ENCODE measurements at regions not wholly inside any gene's neighbourhood (a gene's known extent, or its start where the extent isn't known, plus 50 kb on each side); places are given as distances from the start of the nearest gene placed in this dataset.
A peak's percentile ranks its signal among the peaks of the same experiment; 100 is the strongest.

- FAIRE-seq (no peak), DNase-seq (ENCODE audit: insufficient read length, low spot score) (no peak)
These were observed 74.4 kb upstream of the UGP2 start for GRCh38 chr2:63767307-63767706.

GRCh38 chr2:63768051-63768450, 73.6 kb upstream of the UGP2 start:
- DNase-seq (ENCODE audit: insufficient read length, low spot score), result no peak
- FAIRE-seq, result no peak

More at GRCh38 chr2:63767307-63767706, 74.4 kb upstream of the UGP2 start:
- no peak for TF ChIP-seq POLR2A (IDR thresholded peaks at IDR 0.05; ENCODE audit: low read depth, low read length)
- TF ChIP-seq TAF1 (IDR thresholded peaks at IDR 0.05; ENCODE audit: low read depth, low read length), result no peak
- TF ChIP-seq POLR2AphosphoS5 (IDR thresholded peaks at IDR 0.05; ENCODE audit: low read depth, low read length), result no peak
- TF ChIP-seq SPI1 (IDR thresholded peaks at IDR 0.05; ENCODE audit: low read depth, low read length), result no peak
- no peak for TF ChIP-seq POU2F2 (IDR thresholded peaks at IDR 0.05; ENCODE audit: low read depth, low read length)
- TF ChIP-seq PAX5 (IDR thresholded peaks at IDR 0.05; ENCODE audit: insufficient read depth, low read length, severe bottlenecking), result no peak

GRCh38 chr2:63769915-63770314, 71.8 kb upstream of the UGP2 start:
- FAIRE-seq (no peak), DNase-seq (ENCODE audit: insufficient read length, low spot score) (no peak)
- TF ChIP-seq POLR2A (IDR thresholded peaks at IDR 0.05; ENCODE audit: low read depth, low read length) (no peak), POU2F2 (IDR thresholded peaks at IDR 0.05; ENCODE audit: low read depth, low read length) (no peak), PAX5 (IDR thresholded peaks at IDR 0.05; ENCODE audit: insufficient read depth, low read length, severe bottlenecking) (no peak), SPI1 (IDR thresholded peaks at IDR 0.05; ENCODE audit: low read depth, low read length) (no peak), TAF1 (IDR thresholded peaks at IDR 0.05; ENCODE audit: low read depth, low read length) (no peak), POLR2AphosphoS5 (IDR thresholded peaks at IDR 0.05; ENCODE audit: low read depth, low read length) (no peak)

More at GRCh38 chr2:63768051-63768450, 73.6 kb upstream of the UGP2 start:
- TF ChIP-seq PAX5 (IDR thresholded peaks at IDR 0.05; ENCODE audit: insufficient read depth, low read length, severe bottlenecking) (no peak), TAF1 (IDR thresholded peaks at IDR 0.05; ENCODE audit: low read depth, low read length) (no peak), POU2F2 (IDR thresholded peaks at IDR 0.05; ENCODE audit: low read depth, low read length) (no peak), POLR2AphosphoS5 (IDR thresholded peaks at IDR 0.05; ENCODE audit: low read depth, low read length) (no peak), SPI1 (IDR thresholded peaks at IDR 0.05; ENCODE audit: low read depth, low read length) (no peak), POLR2A (IDR thresholded peaks at IDR 0.05; ENCODE audit: low read depth, low read length) (no peak)

- no peak for FAIRE-seq
- no peak for DNase-seq (ENCODE audit: insufficient read length, low spot score)
- TF ChIP-seq SPI1 (IDR thresholded peaks at IDR 0.05; ENCODE audit: low read depth, low read length) (no peak), POLR2A (IDR thresholded peaks at IDR 0.05; ENCODE audit: low read depth, low read length) (no peak), TAF1 (IDR thresholded peaks at IDR 0.05; ENCODE audit: low read depth, low read length) (no peak), POLR2AphosphoS5 (IDR thresholded peaks at IDR 0.05; ENCODE audit: low read depth, low read length) (no peak), POU2F2 (IDR thresholded peaks at IDR 0.05; ENCODE audit: low read depth, low read length) (no peak)
These were observed 69.6 kb upstream of the UGP2 start for GRCh38 chr2:63772061-63772460.

GRCh38 chr2:63775191-63775590, 66.5 kb upstream of the UGP2 start:
- peak; percentile 13 for FAIRE-seq
- DNase-seq (ENCODE audit: insufficient read length, low spot score), result no peak
- no peak for TF ChIP-seq POLR2AphosphoS5 (IDR thresholded peaks at IDR 0.05; ENCODE audit: low read depth, low read length)
- TF ChIP-seq POU2F2 (IDR thresholded peaks at IDR 0.05; ENCODE audit: low read depth, low read length), result no peak
- TF ChIP-seq POLR2A (IDR thresholded peaks at IDR 0.05; ENCODE audit: low read depth, low read length), result no peak
- no peak for TF ChIP-seq PAX5 (IDR thresholded peaks at IDR 0.05; ENCODE audit: insufficient read depth, low read length, severe bottlenecking)

- TF ChIP-seq PAX5 (IDR thresholded peaks at IDR 0.05; ENCODE audit: insufficient read depth, low read length, severe bottlenecking), result no peak
- TF ChIP-seq POU2F2 (IDR thresholded peaks at IDR 0.05; ENCODE audit: low read depth, low read length), result no peak
- no peak for TF ChIP-seq SPI1 (IDR thresholded peaks at IDR 0.05; ENCODE audit: low read depth, low read length)
- no peak for TF ChIP-seq POLR2AphosphoS5 (IDR thresholded peaks at IDR 0.05; ENCODE audit: low read depth, low read length)
- no peak for TF ChIP-seq POLR2A (IDR thresholded peaks at IDR 0.05; ENCODE audit: low read depth, low read length)
- no peak for TF ChIP-seq TAF1 (IDR thresholded peaks at IDR 0.05; ENCODE audit: low read depth, low read length)
- FAIRE-seq (no peak), DNase-seq (ENCODE audit: insufficient read length, low spot score) (no peak)
These were observed 65.3 kb upstream of the UGP2 start for GRCh38 chr2:63776382-63776781.

- FAIRE-seq (no peak), DNase-seq (ENCODE audit: insufficient read length, low spot score) (no peak)
- TF ChIP-seq TAF1 (IDR thresholded peaks at IDR 0.05; ENCODE audit: low read depth, low read length), result no peak
- no peak for TF ChIP-seq POLR2A (IDR thresholded peaks at IDR 0.05; ENCODE audit: low read depth, low read length)
- no peak for TF ChIP-seq POLR2AphosphoS5 (IDR thresholded peaks at IDR 0.05; ENCODE audit: low read depth, low read length)
- no peak for TF ChIP-seq PAX5 (IDR thresholded peaks at IDR 0.05; ENCODE audit: insufficient read depth, low read length, severe bottlenecking)
- no peak for TF ChIP-seq POU2F2 (IDR thresholded peaks at IDR 0.05; ENCODE audit: low read depth, low read length)
- TF ChIP-seq SPI1 (IDR thresholded peaks at IDR 0.05; ENCODE audit: low read depth, low read length), result no peak
These were observed 63.9 kb upstream of the UGP2 start for GRCh38 chr2:63777816-63778215.

GRCh38 chr2:63778391-63778790, 63.3 kb upstream of the UGP2 start:
- TF ChIP-seq PAX5 (IDR thresholded peaks at IDR 0.05; ENCODE audit: insufficient read depth, low read length, severe bottlenecking), result no peak
- DNase-seq (ENCODE audit: insufficient read length, low spot score) (no peak), FAIRE-seq (no peak)

- FAIRE-seq (no peak), DNase-seq (ENCODE audit: insufficient read length, low spot score) (no peak)
- TF ChIP-seq POLR2A (IDR thresholded peaks at IDR 0.05; ENCODE audit: low read depth, low read length), result no peak
- no peak for TF ChIP-seq POU2F2 (IDR thresholded peaks at IDR 0.05; ENCODE audit: low read depth, low read length)
- no peak for TF ChIP-seq POLR2AphosphoS5 (IDR thresholded peaks at IDR 0.05; ENCODE audit: low read depth, low read length)
- no peak for TF ChIP-seq TAF1 (IDR thresholded peaks at IDR 0.05; ENCODE audit: low read depth, low read length)
- TF ChIP-seq PAX5 (IDR thresholded peaks at IDR 0.05; ENCODE audit: insufficient read depth, low read length, severe bottlenecking), result no peak
- TF ChIP-seq SPI1 (IDR thresholded peaks at IDR 0.05; ENCODE audit: low read depth, low read length), result no peak
These were observed 61.1 kb upstream of the UGP2 start for GRCh38 chr2:63780518-63781155.

- FAIRE-seq (no peak), DNase-seq (ENCODE audit: insufficient read length, low spot score) (no peak)
- TF ChIP-seq PAX5 (IDR thresholded peaks at IDR 0.05; ENCODE audit: insufficient read depth, low read length, severe bottlenecking), result no peak
- no peak for TF ChIP-seq POLR2AphosphoS5 (IDR thresholded peaks at IDR 0.05; ENCODE audit: low read depth, low read length)
- TF ChIP-seq POU2F2 (IDR thresholded peaks at IDR 0.05; ENCODE audit: low read depth, low read length), result no peak
- TF ChIP-seq POLR2A (IDR thresholded peaks at IDR 0.05; ENCODE audit: low read depth, low read length), result no peak
- TF ChIP-seq SPI1 (IDR thresholded peaks at IDR 0.05; ENCODE audit: low read depth, low read length), result no peak
- no peak for TF ChIP-seq TAF1 (IDR thresholded peaks at IDR 0.05; ENCODE audit: low read depth, low read length)
These were observed 57.2 kb upstream of the UGP2 start for GRCh38 chr2:63784461-63784860.

Measured in GM12891 (cell line).